ENCODE measurements at regions not wholly inside any gene's neighbourhood (a gene's known extent, or its start where the extent isn't known, plus 50 kb on each side); places are given as distances from the start of the nearest gene placed in this dataset.

- Mint-ChIP-seq H3K27me3 (no peaks in the 10 kb centered on the region), H3K27ac (no peak overlapping the region), H3K9me3 (peaks cover 2% of the 10 kb centered on the region), H3K4me1 (no peaks in the 10 kb centered on the region), H3K36me3 (ENCODE audit: low read depth) (no peaks in the 10 kb centered on the region), H3K4me3 (no peak overlapping the region)
- CTCF ChIA-PET: no interaction called here
- POLR2A ChIA-PET: no interaction called here
- no peak for DNase-seq
These were observed 394.7 kb upstream of the ZNF804A start for GRCh38 chr2:184203661-184204060.

GRCh38 chr2:184205048-184205596 lies 393.2 kb upstream of the ZNF804A start:
- H3K27me3 Mint-ChIP-seq: no peaks in the 10 kb centered on the region
- H3K36me3 Mint-ChIP-seq (ENCODE audit: low read depth): no peaks in the 10 kb centered on the region
- no peak overlapping the region for H3K27ac Mint-ChIP-seq
- CTCF ChIA-PET: no interaction called here
- POLR2A ChIA-PET: no interaction called here
- no peak overlapping the region for H3K4me3 Mint-ChIP-seq
- peaks cover 2% of the 10 kb centered on the region for H3K9me3 Mint-ChIP-seq
- no peaks in the 10 kb centered on the region for H3K4me1 Mint-ChIP-seq
- DNase-seq: no peak

DNA sequence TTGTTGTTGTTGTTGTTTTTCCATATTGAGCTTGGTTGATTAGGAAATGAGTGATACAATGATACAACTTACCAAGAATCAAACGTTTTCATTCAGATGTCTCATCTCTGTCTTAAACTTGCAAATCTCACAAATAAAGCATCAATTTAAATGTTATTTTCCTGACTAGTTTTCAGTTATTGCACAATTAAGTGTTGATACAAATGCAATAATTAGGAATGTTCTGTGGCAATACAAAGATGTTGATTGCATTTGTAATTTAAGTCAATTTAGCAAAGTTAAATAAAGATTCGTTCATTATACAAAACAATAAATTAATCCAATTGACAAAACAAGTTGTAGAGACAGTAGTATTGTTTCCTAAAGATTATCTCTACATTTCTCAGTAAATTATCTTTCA lies 392.3 kb upstream of the ZNF804A start:
- Mint-ChIP-seq H3K4me1 (no peaks in the 10 kb centered on the region), H3K36me3 (ENCODE audit: low read depth) (no peaks in the 10 kb centered on the region), H3K27ac (no peak overlapping the region), H3K4me3 (no peak overlapping the region), H3K9me3 (peaks cover 2% of the 10 kb centered on the region), H3K27me3 (no peaks in the 10 kb centered on the region)
- POLR2A ChIA-PET: no interaction called here
- no peak for DNase-seq
- CTCF ChIA-PET: no interaction called here

DNA sequence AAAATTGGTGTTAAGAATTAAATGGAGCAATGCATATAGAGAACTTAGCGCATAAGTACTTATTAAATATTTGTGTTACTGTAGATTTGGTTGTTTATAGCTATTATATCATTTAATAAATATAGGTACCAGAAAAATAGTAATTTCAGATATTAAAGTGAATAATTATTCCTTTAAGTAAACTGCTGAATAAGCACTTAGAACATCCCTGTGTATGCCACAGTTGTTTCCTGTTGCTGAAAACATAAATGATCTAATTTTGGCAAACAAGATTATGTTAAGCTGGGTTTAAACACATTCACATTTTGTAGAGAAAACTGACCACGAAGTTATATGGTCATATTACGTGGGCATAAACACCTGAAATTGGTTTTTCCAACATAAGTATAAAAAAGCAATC lies 388.0 kb upstream of the ZNF804A start:
- POLR2A ChIA-PET: no interaction called here
- Mint-ChIP-seq H3K9me3 (peaks cover 3% of the 10 kb centered on the region), H3K27me3 (no peaks in the 10 kb centered on the region), H3K4me1 (no peaks in the 10 kb centered on the region), H3K27ac (no peak overlapping the region), H3K4me3 (no peak overlapping the region), H3K36me3 (ENCODE audit: low read depth) (no peaks in the 10 kb centered on the region)
- no peak for DNase-seq
- CTCF ChIA-PET: interaction anchor here (0.7 kb wide), 1 partner anchor 179 kb away, joined by 3 read pairs; no protein-coding TSS in a partner anchor

DNA sequence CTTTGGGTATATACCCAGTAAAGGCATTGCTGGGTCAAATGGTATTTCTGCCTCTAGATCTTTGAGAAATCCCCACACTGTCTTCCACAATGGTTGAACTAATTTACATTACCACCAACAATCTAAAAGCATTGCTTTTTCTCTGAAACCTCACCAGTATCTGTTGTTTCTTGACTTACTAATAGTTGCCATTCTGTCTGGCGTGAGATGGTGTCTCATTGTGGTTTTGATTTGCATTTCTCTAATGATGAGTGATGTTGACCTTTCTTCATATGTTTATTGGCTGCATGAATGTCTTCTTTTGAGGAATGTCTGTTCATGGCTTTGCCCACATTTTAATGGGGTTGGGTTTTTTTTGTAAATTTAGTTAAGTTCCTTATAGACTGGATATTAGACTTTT lies 382.6 kb upstream of the ZNF804A start:
- CTCF ChIA-PET: no interaction called here
- no peaks in the 10 kb centered on the region for H3K27me3 Mint-ChIP-seq
- H3K9me3 Mint-ChIP-seq: peaks cover 14% of the 10 kb centered on the region
- POLR2A ChIA-PET: no interaction called here
- no peaks in the 10 kb centered on the region for H3K4me1 Mint-ChIP-seq
- no peak for DNase-seq
- H3K36me3 Mint-ChIP-seq (ENCODE audit: low read depth): no peaks in the 10 kb centered on the region
- H3K27ac Mint-ChIP-seq: no peak overlapping the region
- no peak overlapping the region for H3K4me3 Mint-ChIP-seq

DNA sequence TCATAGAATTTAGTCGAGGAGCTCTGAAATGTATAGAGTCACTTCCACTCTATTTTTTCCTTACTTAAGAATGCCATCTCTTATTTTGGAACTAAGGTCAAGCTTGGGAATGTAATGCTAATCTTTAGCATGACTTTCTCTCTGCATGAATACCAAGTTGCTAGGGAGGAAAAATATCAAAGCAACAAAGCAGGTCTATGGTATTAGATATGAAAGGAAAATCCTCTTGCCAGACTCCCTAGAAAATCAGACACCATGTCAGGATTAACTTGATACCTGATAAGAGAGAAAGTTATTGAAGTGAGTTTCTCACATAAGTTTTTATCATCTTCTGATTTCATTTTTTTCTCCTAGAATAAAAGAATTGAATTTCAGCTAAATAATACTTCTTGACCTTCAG lies 341.7 kb upstream of the ZNF804A start:
- H3K27me3 Mint-ChIP-seq: no peaks in the 10 kb centered on the region
- H3K36me3 Mint-ChIP-seq (ENCODE audit: low read depth): no peaks in the 10 kb centered on the region
- no peak overlapping the region for H3K27ac Mint-ChIP-seq
- no peaks in the 10 kb centered on the region for H3K4me1 Mint-ChIP-seq
- POLR2A ChIA-PET: no interaction called here
- CTCF ChIA-PET: no interaction called here
- H3K4me3 Mint-ChIP-seq: no peak overlapping the region
- DNase-seq: no peak
- H3K9me3 Mint-ChIP-seq: no peaks in the 10 kb centered on the region

DNA sequence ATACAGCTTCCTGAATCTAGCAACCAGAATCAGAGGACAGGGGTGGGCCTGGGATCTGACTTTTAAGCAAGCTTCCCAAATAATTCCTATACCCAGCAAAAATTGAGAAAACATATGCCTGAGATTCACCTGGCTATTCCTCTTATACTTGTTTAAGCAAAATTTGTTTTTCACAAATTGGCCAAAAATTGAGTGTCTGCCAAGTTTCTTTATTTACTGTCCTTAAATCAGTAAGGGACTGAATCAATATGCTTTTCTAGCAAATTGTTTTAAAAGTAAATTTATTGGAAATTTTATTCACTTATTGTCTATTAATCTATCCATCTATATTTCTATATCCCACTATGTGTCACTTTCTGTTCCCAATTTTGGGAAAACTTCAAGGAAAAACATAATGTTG lies 337.0 kb upstream of the ZNF804A start:
- no peak for DNase-seq
- no peak overlapping the region for H3K4me3 Mint-ChIP-seq
- ChIA-PET POLR2A (no interaction called here), CTCF (no interaction called here)
- peaks cover 3% of the 10 kb centered on the region for H3K9me3 Mint-ChIP-seq
- no peaks in the 10 kb centered on the region for H3K27me3 Mint-ChIP-seq
- H3K36me3 Mint-ChIP-seq (ENCODE audit: low read depth): no peaks in the 10 kb centered on the region
- no peak overlapping the region for H3K27ac Mint-ChIP-seq
- no peaks in the 10 kb centered on the region for H3K4me1 Mint-ChIP-seq

DNA sequence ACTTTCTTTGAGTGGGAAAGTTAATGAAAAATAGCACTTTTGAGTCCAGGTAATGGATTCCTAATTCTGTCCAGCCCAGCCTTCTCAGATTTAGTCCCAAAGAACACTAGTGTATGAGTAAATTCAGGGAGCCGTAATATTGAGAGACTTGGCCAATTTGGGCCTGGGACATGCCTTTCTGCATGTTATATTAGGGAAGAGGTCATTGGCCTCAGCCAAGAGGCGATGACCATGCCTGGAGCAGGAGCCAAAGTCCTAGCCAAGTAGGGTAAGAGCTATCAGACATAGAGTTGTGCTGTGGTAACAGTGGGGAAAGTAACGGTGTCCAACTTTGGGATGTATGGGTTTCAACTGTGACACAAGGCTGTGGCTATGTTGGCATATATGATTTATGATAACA lies 336.5 kb upstream of the ZNF804A start:
- Mint-ChIP-seq H3K4me1 (no peaks in the 10 kb centered on the region), H3K36me3 (ENCODE audit: low read depth) (no peaks in the 10 kb centered on the region), H3K27ac (no peak overlapping the region), H3K4me3 (no peak overlapping the region), H3K27me3 (no peaks in the 10 kb centered on the region), H3K9me3 (peaks cover 3% of the 10 kb centered on the region)
- ChIA-PET POLR2A (no interaction called here), CTCF (no interaction called here)
- no peak for DNase-seq

DNA sequence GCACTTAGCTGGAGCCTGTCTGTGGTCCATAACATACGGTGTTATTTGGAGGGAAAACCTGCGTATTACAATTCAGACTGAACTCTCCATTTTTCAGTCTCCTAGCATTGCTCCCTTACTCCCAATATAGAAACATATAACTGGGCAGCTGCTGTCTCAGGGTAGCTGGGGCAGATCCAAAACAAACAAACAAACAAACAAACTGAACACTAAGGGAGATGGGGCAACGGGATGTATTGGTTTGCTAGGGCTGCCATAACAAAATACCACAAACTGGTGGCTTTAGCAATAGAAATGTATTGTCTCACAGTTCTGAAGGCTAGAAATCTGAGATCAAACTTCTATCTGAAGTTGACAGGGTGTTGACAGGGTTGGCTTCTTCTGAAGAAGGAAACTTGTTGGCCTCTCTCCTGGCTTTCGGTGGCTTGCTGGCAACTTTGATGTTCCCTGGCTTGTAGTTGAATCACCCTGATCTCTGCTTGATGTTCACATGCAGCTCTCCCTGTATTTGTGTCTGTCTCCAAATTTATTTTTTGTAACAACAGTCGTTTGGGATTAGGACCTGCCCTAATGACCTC lies 329.3 kb upstream of the ZNF804A start:
- Mint-ChIP-seq H3K4me3 (no peak overlapping the region), H3K27me3 (no peaks in the 10 kb centered on the region), H3K27ac (no peak overlapping the region), H3K9me3 (peaks cover 3% of the 10 kb centered on the region), H3K4me1 (no peaks in the 10 kb centered on the region), H3K36me3 (ENCODE audit: low read depth) (no peaks in the 10 kb centered on the region)
- DNase-seq: no peak
- POLR2A ChIA-PET: no interaction called here
- CTCF ChIA-PET: no interaction called here

- ChIA-PET POLR2A (no interaction called here), CTCF (no interaction called here)
- Mint-ChIP-seq H3K4me3 (no peak overlapping the region), H3K4me1 (no peaks in the 10 kb centered on the region), H3K9me3 (no peaks in the 10 kb centered on the region), H3K36me3 (ENCODE audit: low read depth) (no peaks in the 10 kb centered on the region), H3K27me3 (no peaks in the 10 kb centered on the region), H3K27ac (no peak overlapping the region)
- DNase-seq: no peak
These were observed 327.7 kb upstream of the ZNF804A start for GRCh38 chr2:184270660-184271059.

GRCh38 chr2:184272056-184272455 lies 326.3 kb upstream of the ZNF804A start:
- POLR2A ChIA-PET: no interaction called here
- H3K9me3 Mint-ChIP-seq: no peaks in the 10 kb centered on the region
- no peak for DNase-seq
- no peak overlapping the region for H3K4me3 Mint-ChIP-seq
- H3K36me3 Mint-ChIP-seq (ENCODE audit: low read depth): no peaks in the 10 kb centered on the region
- H3K4me1 Mint-ChIP-seq: no peaks in the 10 kb centered on the region
- CTCF ChIA-PET: no interaction called here
- H3K27ac Mint-ChIP-seq: no peak overlapping the region
- no peaks in the 10 kb centered on the region for H3K27me3 Mint-ChIP-seq

DNA sequence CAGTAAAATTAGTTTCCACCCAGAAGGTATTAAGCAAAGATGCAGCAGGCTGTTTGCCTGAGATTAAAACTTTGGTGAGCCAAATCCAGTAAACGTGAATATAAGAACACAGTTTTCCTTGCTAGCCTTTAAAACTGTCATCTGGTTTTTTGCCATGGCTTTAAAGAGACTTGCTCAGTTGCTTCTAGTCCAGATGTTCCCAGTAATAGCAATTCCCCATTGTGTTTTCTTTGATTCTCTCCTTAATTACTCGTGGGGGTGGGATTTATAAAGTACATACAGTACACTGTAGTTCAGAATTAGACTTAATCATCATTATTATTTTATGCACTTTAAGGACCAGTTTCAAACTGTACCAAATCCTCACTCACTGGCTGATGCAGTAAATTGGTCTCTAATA lies 303.5 kb upstream of the ZNF804A start:
- DNase-seq: no peak
- Mint-ChIP-seq H3K27me3 (no peaks in the 10 kb centered on the region), H3K27ac (no peak overlapping the region), H3K9me3 (no peaks in the 10 kb centered on the region), H3K4me3 (no peak overlapping the region), H3K4me1 (no peaks in the 10 kb centered on the region), H3K36me3 (ENCODE audit: low read depth) (no peaks in the 10 kb centered on the region)
- ChIA-PET POLR2A (no interaction called here), CTCF (no interaction called here)

- no peaks in the 10 kb centered on the region for H3K27me3 Mint-ChIP-seq
- H3K27ac Mint-ChIP-seq: no peak overlapping the region
- ChIA-PET POLR2A (no interaction called here), CTCF (no interaction called here)
- no peaks in the 10 kb centered on the region for H3K4me1 Mint-ChIP-seq
- no peaks in the 10 kb centered on the region for H3K9me3 Mint-ChIP-seq
- H3K4me3 Mint-ChIP-seq: no peak overlapping the region
- H3K36me3 Mint-ChIP-seq (ENCODE audit: low read depth): no peaks in the 10 kb centered on the region
- DNase-seq: no peak
These were observed 301.2 kb upstream of the ZNF804A start for GRCh38 chr2:184297085-184297484.

DNA sequence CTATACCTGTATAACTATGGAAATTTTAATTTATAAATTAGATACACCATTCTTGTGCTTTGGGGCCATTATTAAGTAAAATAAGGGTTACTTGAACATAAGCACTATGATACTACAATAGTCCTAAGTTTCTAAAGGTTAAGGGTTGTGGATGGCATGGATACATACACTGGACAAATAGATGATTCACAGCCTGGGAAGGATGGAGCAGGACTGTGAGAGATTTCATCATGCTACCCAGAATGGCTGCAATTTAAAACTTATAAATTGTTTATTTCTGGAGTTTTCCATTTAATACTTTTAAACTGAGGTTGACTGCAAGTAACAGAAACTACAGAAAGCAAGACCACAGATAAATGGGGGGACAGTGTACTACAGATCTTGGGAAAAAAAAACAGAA lies 295.8 kb upstream of the ZNF804A start:
- Mint-ChIP-seq H3K4me1 (no peaks in the 10 kb centered on the region), H3K27ac (no peak overlapping the region), H3K27me3 (no peaks in the 10 kb centered on the region), H3K9me3 (no peaks in the 10 kb centered on the region), H3K36me3 (ENCODE audit: low read depth) (no peaks in the 10 kb centered on the region), H3K4me3 (no peak overlapping the region)
- ChIA-PET CTCF (no interaction called here), POLR2A (no interaction called here)
- no peak for DNase-seq

All from activated CD4-positive, alpha-beta T cell treated with anti-CD3 and anti-CD28 coated beads, Interleukin-2, amount 10 ng/mL, durations not matched to agents 7 days and 5 days (primary cell).